ENCODE measurements at regions not wholly inside any gene's neighbourhood (a gene's known extent, or its start where the extent isn't known, plus 50 kb on each side); places are given as distances from the start of the nearest gene placed in this dataset.

DNA sequence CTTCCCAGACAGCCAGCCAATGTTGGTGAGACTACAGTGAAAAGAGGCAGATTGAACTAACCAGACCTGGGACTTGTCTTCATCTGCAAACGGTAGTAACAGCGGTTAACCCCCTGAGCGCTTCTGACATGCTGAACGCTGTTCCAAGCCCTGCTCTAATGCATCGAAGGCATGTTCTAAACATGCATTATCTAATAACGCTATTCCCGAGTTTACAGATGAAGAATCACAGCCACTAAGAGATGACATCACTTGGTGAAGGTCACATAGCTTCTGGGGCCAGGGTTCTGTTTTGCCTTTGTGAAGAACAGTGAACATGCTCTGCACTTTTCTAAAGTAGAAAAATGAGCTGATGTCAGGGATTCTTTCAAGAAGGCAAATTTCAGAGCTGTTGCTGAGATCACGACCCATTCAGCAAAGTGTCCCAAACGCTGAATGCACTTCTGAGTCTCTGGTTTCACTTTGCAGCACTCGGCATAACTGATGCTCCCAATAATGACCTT, 56.0 kb downstream of the FOS start:
- no peak for TF ChIP-seq EZH2phosphoT487 (IDR thresholded peaks at IDR 0.05; ENCODE audit: borderline replicate concordance, low read depth, low read length)
- TF ChIP-seq, protein P1, sequence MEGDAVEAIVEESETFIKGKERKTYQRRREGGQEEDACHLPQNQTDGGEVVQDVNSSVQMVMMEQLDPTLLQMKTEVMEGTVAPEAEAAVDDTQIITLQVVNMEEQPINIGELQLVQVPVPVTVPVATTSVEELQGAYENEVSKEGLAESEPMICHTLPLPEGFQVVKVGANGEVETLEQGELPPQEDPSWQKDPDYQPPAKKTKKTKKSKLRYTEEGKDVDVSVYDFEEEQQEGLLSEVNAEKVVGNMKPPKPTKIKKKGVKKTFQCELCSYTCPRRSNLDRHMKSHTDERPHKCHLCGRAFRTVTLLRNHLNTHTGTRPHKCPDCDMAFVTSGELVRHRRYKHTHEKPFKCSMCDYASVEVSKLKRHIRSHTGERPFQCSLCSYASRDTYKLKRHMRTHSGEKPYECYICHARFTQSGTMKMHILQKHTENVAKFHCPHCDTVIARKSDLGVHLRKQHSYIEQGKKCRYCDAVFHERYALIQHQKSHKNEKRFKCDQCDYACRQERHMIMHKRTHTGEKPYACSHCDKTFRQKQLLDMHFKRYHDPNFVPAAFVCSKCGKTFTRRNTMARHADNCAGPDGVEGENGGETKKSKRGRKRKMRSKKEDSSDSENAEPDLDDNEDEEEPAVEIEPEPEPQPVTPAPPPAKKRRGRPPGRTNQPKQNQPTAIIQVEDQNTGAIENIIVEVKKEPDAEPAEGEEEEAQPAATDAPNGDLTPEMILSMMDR (conservative IDR thresholded peaks at IDR 0.05; ENCODE audit: low read length), result no peak
